Endothelial cell of umbilical vein (primary cell): ENCODE measurements at regions not wholly inside any gene's neighbourhood (a gene's known extent, or its start where the extent isn't known, plus 50 kb on each side); places are given as distances from the start of the nearest gene placed in this dataset.

Experiments used
- CTCF ChIP-seq, 2 donors: IDR thresholded peaks; 1 replicate in 1 of 2; 2 replicates in 1 of 2; pipeline ENCODE4 v1.5.1; 2011; ENCODE audit warnings: low read length in 2 of 2, mild to moderate bottlenecking in 2 of 2, moderate library complexity in 2 of 2, control low read depth in 1 of 2, inconsistent platforms in 1 of 2, low read depth in 1 of 2; ENCODE audit not compliant: insufficient read depth in 1 of 2; ENCODE audit errors: extremely low read depth in 1 of 2
- POLR2AphosphoS5 ChIP-seq: IDR thresholded peaks from 2 replicates; pipeline ENCODE4 v1.6.1; 2012; ENCODE audit warnings: low read depth, mild to moderate bottlenecking, control low read depth, low read length, moderate library complexity; ENCODE audit not compliant: insufficient read depth

- TF ChIP-seq CTCF (IDR thresholded peaks at IDR 0.05; ENCODE audit: extremely low read depth in 1 of 2, insufficient read depth in 1 of 2, low read depth in 1 of 2, low read length in 2 of 2): no peak
- no peak for TF ChIP-seq POLR2AphosphoS5
Measured at GRCh38 chr10:28959850-28960501, 282.7 kb downstream of the BAMBI start.
